ENCODE measurements at regions not wholly inside any gene's neighbourhood (a gene's known extent, or its start where the extent isn't known, plus 50 kb on each side); places are given as distances from the start of the nearest gene placed in this dataset.
A peak's percentile ranks its signal among the peaks of the same experiment; 100 is the strongest.

GRCh38 chr4:117357437-117357836 lies 272.1 kb upstream of the TRAM1L1 start:
- Histone ChIP-seq H3K9me3 (no peaks in the 10 kb centered on the region), H3K27me3 (ENCODE audit: low read depth) (no peaks in the 10 kb centered on the region), H3K36me3 (replicated peaks) (no peaks in the 10 kb centered on the region), H3K4me3 (no peak overlapping the region), H3K4me1 (peaks cover 12% of the 10 kb centered on the region)
- in situ Hi-C loops (cut with MboI; ENCODE audit: low sequenced_read_pairs), result no loop called here
- DNase-seq (ENCODE audit: low spot score in 2 of 2), result no peak

GRCh38 chr4:117357866-117358265 lies 272.5 kb upstream of the TRAM1L1 start:
- in situ Hi-C loops (cut with MboI; ENCODE audit: low sequenced_read_pairs), result no loop called here
- H3K36me3 ChIP-seq (replicated peaks), result no peaks in the 10 kb centered on the region
- no peaks in the 10 kb centered on the region for H3K9me3 ChIP-seq
- no peak overlapping the region for H3K4me3 ChIP-seq
- DNase-seq (ENCODE audit: low spot score in 2 of 2), result no peak
- no peaks in the 10 kb centered on the region for H3K27me3 ChIP-seq (ENCODE audit: low read depth)
- peaks cover 12% of the 10 kb centered on the region for H3K4me1 ChIP-seq

GRCh38 chr4:117370944-117371668 lies 285.7 kb upstream of the TRAM1L1 start:
- no peak for DNase-seq (ENCODE audit: low spot score in 2 of 2)
- H3K27me3 ChIP-seq (ENCODE audit: low read depth), result no peaks in the 10 kb centered on the region
- no peaks in the 10 kb centered on the region; the same call in 1 of the 2 replicates for H3K4me1 ChIP-seq
- H3K9me3 ChIP-seq, result no peaks in the 10 kb centered on the region
- in situ Hi-C loops (cut with MboI; ENCODE audit: low sequenced_read_pairs), result no loop called here
- H3K4me3 ChIP-seq, result no peak overlapping the region
- no peaks in the 10 kb centered on the region for H3K36me3 ChIP-seq (replicated peaks)

DNA sequence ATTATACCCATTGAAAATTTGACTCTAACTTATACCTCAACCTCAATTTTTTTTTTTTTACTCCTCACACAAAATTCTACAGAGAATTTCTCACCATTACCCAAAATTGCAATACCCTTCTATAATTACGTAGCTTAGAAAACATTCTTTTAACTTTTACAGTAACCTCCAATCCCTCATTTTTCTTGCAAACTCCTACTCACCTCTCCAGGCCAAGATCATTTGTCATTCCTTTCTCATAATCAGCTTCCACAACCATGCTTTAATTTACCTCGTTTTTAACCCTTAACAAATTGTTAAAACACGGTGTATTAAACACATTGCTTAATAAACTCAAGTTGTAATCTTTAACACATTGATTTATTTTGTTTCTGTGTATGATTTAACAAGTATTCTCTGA lies 289.7 kb upstream of the TRAM1L1 start:
- Histone ChIP-seq H3K36me3 (replicated peaks) (no peaks in the 10 kb centered on the region), H3K27me3 (ENCODE audit: low read depth) (no peaks in the 10 kb centered on the region), H3K4me3 (no peak overlapping the region), H3K9me3 (no peaks in the 10 kb centered on the region), H3K4me1 (no peaks in the 10 kb centered on the region; the same call in 1 of the 2 replicates)
- DNase-seq (ENCODE audit: low spot score in 2 of 2), result no peak
- in situ Hi-C loops (cut with MboI; ENCODE audit: low sequenced_read_pairs), result no loop called here

- Histone ChIP-seq H3K9me3 (no peaks in the 10 kb centered on the region), H3K36me3 (replicated peaks) (no peaks in the 10 kb centered on the region), H3K27me3 (ENCODE audit: low read depth) (no peaks in the 10 kb centered on the region), H3K4me3 (no peak overlapping the region), H3K4me1 (no peaks in the 10 kb centered on the region; the same call in 1 of the 2 replicates)
- no peak for DNase-seq (ENCODE audit: low spot score in 2 of 2)
- in situ Hi-C loops (cut with MboI; ENCODE audit: low sequenced_read_pairs), result no loop called here
Observed at GRCh38 chr4:117376692-117377091, 291.3 kb upstream of the TRAM1L1 start.

DNA sequence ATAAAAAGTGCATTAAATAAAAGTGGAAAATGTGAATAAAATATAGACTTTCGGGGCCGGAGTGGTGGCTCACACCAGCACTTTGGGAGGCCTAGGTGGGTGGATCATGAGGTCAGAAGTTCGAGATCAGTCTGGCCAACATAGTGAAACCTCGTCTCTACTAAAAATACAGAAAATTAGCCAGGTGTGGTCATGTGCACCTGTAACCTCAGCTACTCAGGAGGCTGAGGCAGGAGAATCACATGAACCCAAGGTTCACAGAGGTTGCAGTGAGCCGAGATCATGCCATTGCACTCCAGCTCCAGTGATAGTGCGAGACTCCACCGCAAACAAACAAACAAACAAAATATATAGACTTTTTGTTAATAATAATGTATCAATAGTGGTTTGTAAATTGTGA lies 293.6 kb upstream of the TRAM1L1 start:
- H3K9me3 ChIP-seq, result no peaks in the 10 kb centered on the region
- no peaks in the 10 kb centered on the region for H3K36me3 ChIP-seq (replicated peaks)
- in situ Hi-C loops (cut with MboI; ENCODE audit: low sequenced_read_pairs), result no loop called here
- no peak for DNase-seq (ENCODE audit: low spot score in 2 of 2)
- H3K27me3 ChIP-seq (ENCODE audit: low read depth), result no peaks in the 10 kb centered on the region
- H3K4me1 ChIP-seq, result no peaks in the 10 kb centered on the region; the same call in 1 of the 2 replicates
- no peak overlapping the region for H3K4me3 ChIP-seq

DNA sequence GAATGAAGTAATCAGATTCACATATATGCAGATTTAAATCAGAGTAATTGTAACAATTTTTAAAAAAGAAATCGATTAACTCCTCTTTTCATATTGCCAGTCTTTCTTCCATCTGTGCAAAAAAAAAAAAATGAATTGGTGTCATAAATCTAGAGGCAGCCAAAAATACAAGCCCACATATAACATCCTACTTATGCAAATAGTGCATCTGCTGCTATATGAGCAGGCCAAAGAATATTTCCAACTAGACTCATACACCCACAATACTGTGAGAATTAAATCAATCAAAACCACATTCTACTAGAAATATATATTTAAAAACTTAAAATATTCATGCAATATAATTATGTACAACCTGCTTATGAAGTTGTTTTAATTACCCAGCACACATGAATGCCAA lies 298.1 kb upstream of the TRAM1L1 start:
- no peaks in the 10 kb centered on the region for H3K4me1 ChIP-seq
- no peak for DNase-seq (ENCODE audit: low spot score in 2 of 2)
- no peak overlapping the region for H3K4me3 ChIP-seq
- H3K27me3 ChIP-seq (ENCODE audit: low read depth), result no peaks in the 10 kb centered on the region
- H3K9me3 ChIP-seq, result no peaks in the 10 kb centered on the region
- no peaks in the 10 kb centered on the region for H3K36me3 ChIP-seq (replicated peaks)
- in situ Hi-C loops (cut with MboI; ENCODE audit: low sequenced_read_pairs), result no loop called here

DNA sequence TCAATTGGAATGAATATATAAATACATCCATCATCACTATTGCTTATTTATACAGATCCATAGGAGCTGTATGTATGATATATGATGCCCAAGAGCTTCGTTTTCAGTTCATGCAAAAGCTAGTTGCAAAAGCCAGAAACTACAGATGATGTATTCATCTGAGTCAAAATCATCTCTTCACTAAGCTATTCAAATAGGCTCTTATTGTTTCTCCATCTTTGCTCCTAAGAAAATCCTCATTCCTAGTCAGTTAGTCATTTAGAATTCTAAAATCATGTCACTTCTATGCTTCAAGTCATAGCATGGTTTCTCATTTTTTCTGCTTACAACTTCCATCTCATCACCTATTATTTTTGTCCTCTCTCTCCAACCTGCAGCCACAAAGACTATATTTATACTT lies 300.1 kb upstream of the TRAM1L1 start:
- H3K36me3 ChIP-seq (replicated peaks), result no peaks in the 10 kb centered on the region
- H3K4me3 ChIP-seq, result no peak overlapping the region
- H3K9me3 ChIP-seq, result no peaks in the 10 kb centered on the region
- in situ Hi-C loops (cut with MboI; ENCODE audit: low sequenced_read_pairs), result no loop called here
- H3K27me3 ChIP-seq (ENCODE audit: low read depth), result no peaks in the 10 kb centered on the region
- no peak for DNase-seq (ENCODE audit: low spot score in 2 of 2)
- no peaks in the 10 kb centered on the region for H3K4me1 ChIP-seq

DNA sequence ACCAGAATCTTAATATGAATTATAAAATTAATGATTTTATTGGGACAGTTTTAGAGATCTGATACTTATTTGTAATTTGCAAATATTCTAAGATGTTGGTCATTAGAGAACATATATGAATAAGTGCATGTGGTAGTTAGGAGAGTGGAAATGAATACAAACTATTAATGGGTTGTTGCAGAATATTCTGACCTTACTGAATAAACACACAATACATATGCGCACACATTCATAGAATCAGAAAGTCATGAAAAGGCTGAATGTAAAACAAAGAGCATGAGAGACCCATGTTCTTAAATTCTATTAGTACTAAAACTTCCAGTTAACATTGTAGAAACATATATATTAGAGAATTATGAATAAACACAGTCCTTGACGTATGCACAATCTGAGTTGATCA lies 301.7 kb upstream of the TRAM1L1 start:
- Histone ChIP-seq H3K36me3 (replicated peaks) (no peaks in the 10 kb centered on the region), H3K9me3 (no peaks in the 10 kb centered on the region), H3K4me3 (no peak overlapping the region), H3K27me3 (ENCODE audit: low read depth) (no peaks in the 10 kb centered on the region), H3K4me1 (no peaks in the 10 kb centered on the region)
- in situ Hi-C loops (cut with MboI; ENCODE audit: low sequenced_read_pairs), result no loop called here
- no peak for DNase-seq (ENCODE audit: low spot score in 2 of 2)

DNA sequence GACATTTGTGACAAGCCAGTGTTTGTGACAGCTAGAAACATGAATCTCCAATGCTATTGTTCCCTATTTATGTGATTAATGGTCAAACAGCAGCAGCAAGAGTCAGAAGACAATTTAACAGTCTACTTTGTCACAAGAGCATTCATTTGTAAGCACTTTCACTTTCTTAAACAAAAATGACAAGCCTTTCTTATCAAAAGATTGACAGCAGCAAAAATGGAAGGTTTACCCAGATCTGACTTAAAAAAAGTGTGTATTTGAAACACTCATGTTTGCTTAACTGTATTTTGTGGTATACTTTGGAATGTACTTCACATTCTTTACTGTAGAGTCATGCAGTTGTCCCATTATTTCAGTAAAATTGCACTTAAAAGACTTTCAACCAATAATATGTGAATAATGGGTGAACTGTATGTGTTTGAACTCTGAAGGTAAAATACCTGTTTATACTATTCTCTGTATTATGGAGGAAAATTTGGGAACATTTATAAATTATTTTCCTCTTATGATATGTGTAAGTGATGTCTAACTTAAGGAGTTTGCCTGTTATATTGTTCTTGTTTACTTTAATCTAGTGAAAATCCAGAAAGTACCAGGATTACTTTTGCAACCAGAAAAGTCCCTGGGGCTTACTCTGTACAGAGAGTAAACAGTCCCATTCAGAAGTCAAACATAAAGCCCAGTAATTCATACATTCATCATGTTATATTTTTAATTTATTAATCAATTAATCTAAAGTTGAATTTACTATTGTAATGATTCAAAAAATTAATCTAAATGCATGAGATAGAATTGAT lies 314.9 kb upstream of the TRAM1L1 start:
- peak in 1 of 2 experiments; percentile 87 for DNase-seq (ENCODE audit: low spot score in 2 of 2)
- no peaks in the 10 kb centered on the region for H3K9me3 ChIP-seq
- H3K36me3 ChIP-seq (replicated peaks), result no peaks in the 10 kb centered on the region
- H3K4me1 ChIP-seq, result peaks cover 14% of the 10 kb centered on the region
- H3K4me3 ChIP-seq, result no peak overlapping the region
- in situ Hi-C loops (cut with MboI; ENCODE audit: low sequenced_read_pairs), result no loop called here
- H3K27me3 ChIP-seq (ENCODE audit: low read depth), result no peaks in the 10 kb centered on the region

GRCh38 chr4:117412661-117413060 lies 327.3 kb upstream of the TRAM1L1 start:
- H3K4me3 ChIP-seq, result no peak overlapping the region
- no peaks in the 10 kb centered on the region for H3K27me3 ChIP-seq (ENCODE audit: low read depth)
- no peaks in the 10 kb centered on the region for H3K9me3 ChIP-seq
- H3K4me1 ChIP-seq, result no peaks in the 10 kb centered on the region
- no peak for DNase-seq (ENCODE audit: low spot score in 2 of 2)
- no peaks in the 10 kb centered on the region for H3K36me3 ChIP-seq (replicated peaks)
- in situ Hi-C loops (cut with MboI; ENCODE audit: low sequenced_read_pairs), result no loop called here

- no peak for DNase-seq (ENCODE audit: low spot score in 2 of 2)
- Histone ChIP-seq H3K36me3 (replicated peaks) (no peaks in the 10 kb centered on the region), H3K4me1 (no peaks in the 10 kb centered on the region), H3K4me3 (no peak overlapping the region), H3K9me3 (no peaks in the 10 kb centered on the region), H3K27me3 (ENCODE audit: low read depth) (no peaks in the 10 kb centered on the region)
- in situ Hi-C loops (cut with MboI; ENCODE audit: low sequenced_read_pairs), result no loop called here
Observed at GRCh38 chr4:117417856-117418255, 332.5 kb upstream of the TRAM1L1 start.

DNA sequence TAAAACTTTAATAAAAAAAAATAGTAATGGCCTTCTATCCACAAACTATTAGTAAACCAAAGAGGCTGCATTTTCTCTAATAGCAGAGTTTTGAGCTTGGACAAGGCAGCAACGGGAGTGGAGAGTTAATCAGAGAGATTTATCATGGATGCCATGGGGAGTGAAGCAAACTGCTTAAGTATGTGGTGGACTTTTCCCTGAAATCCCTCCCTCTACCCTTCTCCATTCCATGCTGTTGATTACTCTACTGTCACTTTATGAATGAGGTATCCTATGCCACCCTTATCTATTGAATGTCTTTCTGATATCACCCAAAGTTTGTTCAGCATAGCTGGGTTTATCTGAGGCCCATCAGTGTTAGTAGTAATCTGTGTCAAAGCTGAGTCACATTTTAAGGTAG lies 335.6 kb upstream of the TRAM1L1 start:
- Histone ChIP-seq H3K4me3 (no peak overlapping the region), H3K36me3 (replicated peaks) (no peaks in the 10 kb centered on the region), H3K9me3 (no peaks in the 10 kb centered on the region), H3K4me1 (no peaks in the 10 kb centered on the region), H3K27me3 (ENCODE audit: low read depth) (no peaks in the 10 kb centered on the region)
- no peak for DNase-seq (ENCODE audit: low spot score in 2 of 2)
- in situ Hi-C loops (cut with MboI; ENCODE audit: low sequenced_read_pairs), result no loop called here

DNA sequence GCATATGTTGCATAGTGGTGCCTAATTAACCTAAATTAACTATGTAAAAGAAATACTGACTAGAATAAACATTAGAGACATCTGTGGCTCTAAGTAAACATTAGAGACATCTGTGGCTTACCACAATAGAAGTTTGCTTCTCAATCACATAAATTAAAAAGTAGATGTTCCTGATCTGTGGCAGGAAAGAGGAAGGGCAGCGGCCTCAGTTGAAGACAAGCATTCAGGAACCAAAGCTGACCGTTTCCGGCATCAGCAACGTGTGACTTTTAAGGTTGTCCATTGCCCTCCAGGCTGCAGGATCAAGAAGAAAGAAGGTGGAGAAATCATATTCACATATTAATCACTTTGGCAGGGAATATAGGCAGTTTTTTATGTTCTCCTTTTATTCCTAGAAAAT lies 336.3 kb upstream of the TRAM1L1 start:
- Histone ChIP-seq H3K4me1 (no peaks in the 10 kb centered on the region), H3K4me3 (no peak overlapping the region), H3K9me3 (no peaks in the 10 kb centered on the region), H3K36me3 (replicated peaks) (no peaks in the 10 kb centered on the region), H3K27me3 (ENCODE audit: low read depth) (no peaks in the 10 kb centered on the region)
- DNase-seq (ENCODE audit: low spot score in 2 of 2), result no peak
- in situ Hi-C loops (cut with MboI; ENCODE audit: low sequenced_read_pairs), result no loop called here

Measured in HAP-1 (cell line).